ENCODE measurements at regions not wholly inside any gene's neighbourhood (a gene's known extent, or its start where the extent isn't known, plus 50 kb on each side); places are given as distances from the start of the nearest gene placed in this dataset.

DNA sequence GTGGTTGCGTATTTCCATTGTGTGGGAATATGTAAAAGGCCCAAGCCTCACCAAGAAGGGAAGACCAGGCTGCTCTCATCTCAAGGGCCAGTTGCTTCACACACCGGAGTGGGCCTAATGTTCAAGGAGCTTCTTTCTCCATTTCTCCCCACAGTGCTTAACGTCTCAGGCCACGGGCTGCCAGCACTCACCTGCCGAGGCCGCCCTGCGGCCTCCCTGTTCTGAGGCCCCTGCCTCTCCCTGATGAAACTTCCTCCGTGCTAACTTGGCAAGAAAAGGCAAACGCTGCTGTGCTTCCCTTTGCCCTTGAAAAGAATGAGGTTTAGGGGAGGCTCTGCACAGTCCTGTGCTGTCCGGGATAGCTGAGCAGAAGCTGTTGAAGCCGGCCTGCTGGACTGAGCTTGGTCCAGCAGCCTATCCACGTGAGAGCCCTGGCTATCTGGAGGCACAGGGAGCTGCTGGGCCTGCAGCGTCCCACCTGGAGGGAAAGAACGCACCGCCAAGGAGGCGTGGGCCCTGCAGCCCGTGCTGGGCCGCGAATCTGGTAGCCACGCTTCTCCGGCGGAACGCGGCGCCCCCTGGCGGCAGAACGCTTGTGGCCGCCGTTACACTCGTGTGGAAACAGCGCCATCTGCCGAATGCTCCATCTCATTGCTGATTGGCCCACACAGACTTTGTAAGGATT, 73.5 kb upstream of the PRSS3 start:
- TF ChIP-seq, protein P1, sequence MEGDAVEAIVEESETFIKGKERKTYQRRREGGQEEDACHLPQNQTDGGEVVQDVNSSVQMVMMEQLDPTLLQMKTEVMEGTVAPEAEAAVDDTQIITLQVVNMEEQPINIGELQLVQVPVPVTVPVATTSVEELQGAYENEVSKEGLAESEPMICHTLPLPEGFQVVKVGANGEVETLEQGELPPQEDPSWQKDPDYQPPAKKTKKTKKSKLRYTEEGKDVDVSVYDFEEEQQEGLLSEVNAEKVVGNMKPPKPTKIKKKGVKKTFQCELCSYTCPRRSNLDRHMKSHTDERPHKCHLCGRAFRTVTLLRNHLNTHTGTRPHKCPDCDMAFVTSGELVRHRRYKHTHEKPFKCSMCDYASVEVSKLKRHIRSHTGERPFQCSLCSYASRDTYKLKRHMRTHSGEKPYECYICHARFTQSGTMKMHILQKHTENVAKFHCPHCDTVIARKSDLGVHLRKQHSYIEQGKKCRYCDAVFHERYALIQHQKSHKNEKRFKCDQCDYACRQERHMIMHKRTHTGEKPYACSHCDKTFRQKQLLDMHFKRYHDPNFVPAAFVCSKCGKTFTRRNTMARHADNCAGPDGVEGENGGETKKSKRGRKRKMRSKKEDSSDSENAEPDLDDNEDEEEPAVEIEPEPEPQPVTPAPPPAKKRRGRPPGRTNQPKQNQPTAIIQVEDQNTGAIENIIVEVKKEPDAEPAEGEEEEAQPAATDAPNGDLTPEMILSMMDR (IDR thresholded peaks at IDR 0.05), result peak; percentile 99 to 100
- TF ChIP-seq POLR2A (IDR thresholded peaks at IDR 0.05) (no peak), POLR2AphosphoS5 (IDR thresholded peaks at IDR 0.05) (peak in 1 of 3 donors; percentile 43)
